Stimulated activated CD4-positive, alpha-beta T cell treated with anti-CD3 and anti-CD28 coated beads, Interleukin-1b, Interleukin-23, amount 100 ng/mL, for 48 hours (primary cell): ENCODE measurements at regions not wholly inside any gene's neighbourhood (a gene's known extent, or its start where the extent isn't known, plus 50 kb on each side); places are given as distances from the start of the nearest gene placed in this dataset.
"Not testable (repeated sequence)": the region's sequence is repeated elsewhere in the genome, so short reads cannot be mapped to it uniquely, and the experiment has no call there.

Source experiments
- DNase-seq: peaks from one replicate; pipeline ENCODE4 v3.0.0-alpha.2; 2020

DNA sequence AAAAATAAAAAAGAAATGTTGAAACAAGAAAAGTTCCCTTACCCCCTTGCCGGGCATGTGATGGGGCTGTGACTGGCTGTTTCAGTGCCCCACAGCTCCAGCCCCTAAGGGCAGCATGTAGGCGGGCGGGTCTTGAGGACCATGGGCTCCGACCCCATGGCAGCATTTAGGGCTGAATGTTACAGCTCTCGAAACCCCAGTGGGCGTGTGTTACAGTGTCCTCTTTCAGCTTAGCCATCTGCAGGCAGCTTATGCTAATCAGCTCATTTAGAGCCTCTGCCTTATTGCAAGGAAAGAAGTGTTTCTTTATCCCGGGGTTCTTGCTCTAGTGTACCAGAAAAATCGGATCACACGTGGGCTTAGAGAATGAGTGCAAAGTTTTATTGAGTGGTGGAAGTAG is 497.4 kb upstream of the CYLC2 start:
- no peak for DNase-seq

DNA sequence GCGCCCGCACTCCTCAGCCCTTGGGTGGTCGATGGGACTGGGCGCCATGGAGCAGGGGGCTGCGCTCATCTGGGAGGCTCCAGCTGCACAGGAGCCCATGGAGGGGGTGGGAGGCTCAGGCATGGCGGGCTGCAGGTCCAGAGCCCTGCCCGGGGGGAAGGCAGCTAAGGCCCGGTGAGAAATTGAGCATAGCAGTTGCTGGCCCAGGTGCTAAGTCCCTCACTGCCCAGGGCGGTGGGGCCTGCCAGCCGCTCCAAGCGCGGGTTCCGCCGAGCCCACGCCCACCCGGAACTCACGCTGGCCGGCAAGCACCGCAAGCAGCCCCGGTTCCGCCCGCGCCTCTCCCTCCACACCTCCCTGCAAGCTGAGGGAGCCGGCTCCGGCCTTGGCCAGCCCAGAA is 508.2 kb upstream of the CYLC2 start:
- DNase-seq = not testable (repeated sequence)

DNA sequence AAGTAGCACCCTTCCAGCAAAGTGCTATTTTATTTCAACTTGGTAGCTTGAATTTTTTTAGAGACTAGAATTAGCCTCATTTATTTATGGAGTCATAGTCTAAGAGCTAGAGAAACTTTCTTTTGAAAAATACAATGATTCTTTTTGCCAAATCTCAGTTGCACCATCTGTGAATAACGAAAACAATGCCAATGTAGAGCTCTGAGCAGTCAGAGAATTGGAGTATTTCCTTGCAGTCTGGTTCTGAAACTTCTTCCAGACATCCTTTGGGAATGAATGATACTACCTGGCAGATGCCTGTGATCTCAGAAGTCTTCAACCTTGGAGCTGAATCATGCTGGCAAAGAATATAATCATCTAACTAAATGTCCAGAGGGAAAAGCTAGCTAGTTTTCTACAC is 511.5 kb upstream of the CYLC2 start:
- DNase-seq = no peak

DNA sequence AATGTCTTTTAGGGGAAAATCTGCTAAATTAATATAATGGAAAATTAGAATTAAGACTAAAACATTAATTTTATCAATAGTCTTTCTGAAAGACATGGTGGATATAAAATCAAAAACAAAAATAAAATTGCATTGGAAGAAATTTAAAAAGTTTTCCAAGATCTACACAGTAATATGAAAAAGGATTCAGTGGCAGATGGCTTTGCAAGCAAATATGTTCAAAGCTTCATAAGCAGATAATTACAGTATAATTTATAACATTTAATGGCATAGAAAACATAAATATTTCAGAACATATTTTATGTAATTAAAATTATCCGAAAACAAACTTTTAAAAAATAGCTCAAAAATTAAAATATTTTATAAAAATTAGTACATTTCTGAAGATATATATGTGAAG is 512.4 kb upstream of the CYLC2 start:
- DNase-seq = no peak

DNA sequence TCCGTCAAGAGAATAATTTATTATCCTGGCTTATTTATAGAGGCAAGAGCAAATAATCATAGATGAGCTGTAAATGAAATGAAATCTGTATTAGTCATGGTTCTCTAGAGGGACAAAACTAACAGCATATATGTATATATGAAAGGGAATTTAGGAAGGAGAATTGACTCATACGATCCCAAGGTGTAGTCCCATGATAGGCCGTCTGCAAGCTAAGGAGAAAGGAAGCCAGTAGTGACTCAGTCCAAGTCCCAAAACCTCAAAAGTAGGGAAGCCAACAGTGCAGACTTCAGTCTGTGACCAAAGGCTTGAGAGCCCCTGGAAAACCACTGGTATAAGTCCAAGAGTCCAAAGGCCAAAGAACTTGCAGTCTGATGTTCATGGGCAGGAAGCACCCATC is 515.9 kb upstream of the CYLC2 start:
- no peak for DNase-seq

DNA sequence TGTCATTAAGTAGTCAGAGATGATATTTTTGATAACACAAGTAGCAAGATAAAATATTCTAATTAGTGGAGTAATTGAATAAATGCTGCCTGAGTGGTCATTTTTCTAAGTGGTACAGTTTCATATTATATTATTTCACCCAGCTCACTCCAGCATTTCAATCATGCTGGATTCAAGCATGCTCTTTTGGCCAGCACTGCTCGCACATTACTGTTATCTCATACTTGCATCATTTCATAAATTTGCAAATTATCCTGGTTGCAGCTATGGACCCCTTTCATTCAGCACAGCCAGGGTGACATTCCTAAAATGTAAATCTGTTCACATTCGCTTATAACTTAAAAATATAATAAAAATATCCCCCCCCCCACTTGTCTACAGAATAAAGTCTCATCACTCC is 520.8 kb upstream of the CYLC2 start:
- DNase-seq = no peak

DNA sequence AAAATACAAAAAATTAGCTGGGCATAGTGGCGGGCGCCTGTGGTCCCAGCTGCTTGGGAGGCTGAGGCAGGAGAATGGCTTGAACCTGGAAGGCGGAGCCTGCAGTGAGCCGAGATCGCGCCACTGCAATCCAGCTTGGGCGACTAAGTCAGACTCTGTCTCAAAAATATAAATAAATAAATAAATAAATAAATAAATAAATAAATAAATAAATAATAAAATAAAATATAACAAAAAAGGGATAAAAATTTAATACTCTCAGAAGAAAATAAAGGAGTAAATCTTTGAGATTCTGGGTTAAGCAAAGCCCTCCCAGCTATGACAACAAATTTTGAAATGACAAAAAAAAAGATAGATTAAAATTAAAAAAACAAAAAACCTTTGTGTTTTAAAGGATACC is 525.7 kb upstream of the CYLC2 start:
- not testable (repeated sequence) for DNase-seq

DNA sequence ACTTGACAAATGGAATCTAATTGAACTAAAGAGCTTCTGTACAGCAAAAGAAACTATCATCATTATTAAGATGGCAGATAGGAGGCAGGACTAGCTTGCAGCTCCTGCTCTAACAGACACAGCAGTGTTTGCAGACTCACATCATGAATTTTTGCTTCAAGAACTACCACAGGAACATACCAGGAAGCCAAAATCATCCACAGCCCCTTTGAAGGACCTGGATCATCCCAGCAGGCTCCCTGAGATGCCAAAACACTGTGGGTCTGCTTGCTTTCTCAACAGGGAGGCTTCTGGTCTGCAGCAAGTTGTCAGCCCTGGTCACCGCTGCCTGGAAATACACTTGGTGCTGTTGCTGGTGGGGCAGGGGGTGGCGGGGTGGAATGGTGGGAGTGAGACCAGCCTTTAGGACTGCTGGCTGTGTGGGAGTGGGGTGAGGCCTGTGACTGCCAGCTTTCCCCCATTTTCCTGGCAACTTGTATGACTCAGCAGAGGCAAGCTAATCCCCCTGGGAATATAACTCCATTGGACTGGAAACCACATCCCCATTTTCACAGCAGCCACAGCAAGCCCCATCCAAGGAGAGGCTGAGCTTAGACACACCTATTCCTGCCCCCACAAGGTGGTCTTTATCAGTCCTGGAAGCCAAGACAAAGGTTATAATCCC is 533.8 kb upstream of the CYLC2 start:
- no peak for DNase-seq

DNA sequence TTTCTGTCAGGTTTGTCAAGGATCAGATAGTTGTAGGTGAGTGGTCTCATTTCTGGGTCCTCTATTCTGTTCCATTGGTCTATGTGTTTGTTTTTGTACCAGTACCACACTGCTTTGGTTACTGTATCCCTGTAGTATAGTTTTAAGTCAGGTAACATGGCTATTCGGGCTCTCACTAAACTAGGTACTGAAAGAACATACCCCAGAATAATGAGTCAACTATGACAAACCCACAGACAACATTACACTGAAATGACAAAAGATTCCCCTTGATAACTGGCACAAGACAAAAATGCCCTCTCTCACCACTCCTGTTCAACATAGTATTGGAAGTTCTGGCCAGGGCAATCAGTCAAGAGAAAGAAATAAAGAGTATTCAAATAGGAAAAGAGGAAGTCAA is 535.3 kb upstream of the CYLC2 start:
- no peak for DNase-seq

DNA sequence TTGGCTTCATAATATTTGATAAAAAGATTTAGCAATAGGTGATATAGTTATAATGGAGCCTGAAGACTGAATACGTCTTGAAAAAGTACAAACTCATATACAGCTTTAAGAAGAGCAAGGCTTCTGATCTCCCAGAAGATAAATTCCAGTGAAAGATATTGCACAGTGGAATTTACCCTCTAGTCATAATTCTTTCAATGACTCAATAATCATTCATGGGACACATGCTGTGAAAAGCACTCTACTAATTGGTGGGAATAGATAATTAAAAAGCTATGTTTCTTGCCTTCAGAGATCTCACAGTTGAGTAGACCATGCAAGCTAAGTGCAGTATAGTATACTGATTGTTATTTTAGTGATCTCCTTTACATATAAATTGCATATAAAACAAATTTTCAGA is 538.6 kb upstream of the CYLC2 start:
- DNase-seq = no peak

DNA sequence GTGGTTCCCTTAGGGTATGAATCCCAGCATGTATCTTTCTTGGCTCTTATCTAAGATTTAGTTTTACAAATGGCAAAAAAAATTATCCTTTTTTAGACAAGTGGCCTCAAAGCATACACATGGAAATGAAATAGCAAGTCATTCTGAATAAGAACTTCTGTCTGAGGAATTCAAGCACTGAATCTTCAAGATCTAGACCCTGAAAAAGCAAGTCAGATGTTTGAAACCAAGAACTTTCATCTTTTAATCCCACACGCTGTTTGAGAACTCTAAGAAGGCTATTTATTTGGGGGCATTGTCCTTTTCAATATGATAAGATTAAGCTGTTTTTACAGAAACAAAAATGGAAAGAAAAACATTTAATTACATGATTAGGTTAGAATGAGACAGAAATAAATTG is 549.2 kb upstream of the CYLC2 start:
- DNase-seq = no peak

DNA sequence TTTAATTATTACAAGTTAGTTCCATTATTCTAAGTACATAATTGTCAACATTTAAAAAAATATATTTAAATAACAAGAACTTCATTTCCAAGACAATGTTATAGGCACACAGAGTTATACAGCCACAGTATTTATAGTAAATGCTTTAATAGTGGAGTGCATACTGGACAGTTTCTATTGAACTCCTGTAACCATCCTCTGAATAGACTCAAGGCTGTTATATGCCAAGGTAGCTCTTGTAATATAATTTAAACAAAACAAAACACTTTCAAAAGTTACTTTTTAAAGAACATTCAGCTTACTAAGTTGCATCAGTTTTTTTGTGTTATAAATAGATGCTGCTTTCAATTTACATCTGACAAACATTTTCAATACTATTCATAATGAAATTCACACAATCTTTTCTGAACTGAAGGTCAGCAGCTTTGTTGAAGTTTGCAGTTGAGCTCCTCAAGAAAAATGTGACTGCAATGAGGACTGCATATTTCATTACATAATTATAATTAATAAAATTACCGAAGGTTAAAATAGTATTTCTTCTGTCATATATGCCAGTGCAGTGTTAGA is 549.9 kb upstream of the CYLC2 start:
- DNase-seq = no peak

DNA sequence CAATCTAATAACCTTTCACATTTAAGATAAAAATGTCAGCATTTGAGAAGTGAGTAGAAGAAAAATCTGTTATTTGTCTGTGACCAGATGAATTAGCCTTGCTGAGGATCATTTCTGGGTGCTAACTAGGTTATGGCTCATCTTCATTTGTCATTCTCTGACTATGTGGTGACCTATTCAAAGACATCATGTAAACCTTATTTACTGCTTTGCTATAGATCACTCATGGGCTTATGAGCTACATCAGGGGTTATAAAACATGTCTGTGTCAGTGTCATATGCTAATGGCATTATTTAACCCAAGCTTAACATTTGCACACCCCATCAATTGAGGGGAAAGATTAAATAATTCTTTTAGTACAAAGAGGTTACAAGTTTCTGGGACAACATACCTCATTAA is 555.5 kb upstream of the CYLC2 start:
- no peak for DNase-seq

DNA sequence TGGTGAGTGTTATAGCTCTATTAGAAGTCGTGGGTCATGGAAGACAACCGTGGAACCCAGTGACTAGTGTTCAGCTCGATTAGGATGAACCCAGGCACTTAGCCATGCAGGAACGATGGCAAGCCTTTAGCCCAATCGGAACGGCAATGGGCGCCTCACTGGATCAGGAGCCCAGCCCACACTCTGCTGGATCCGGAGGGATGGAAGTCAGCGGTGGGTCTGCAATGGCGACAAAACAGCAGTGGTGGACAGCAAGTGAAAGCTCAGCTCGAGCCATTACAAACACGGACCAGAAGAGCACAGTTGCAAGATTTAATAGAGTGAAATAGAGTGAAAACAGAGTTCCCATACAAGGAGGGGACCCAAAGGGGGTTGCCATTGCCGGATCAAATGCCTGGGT is 558.5 kb upstream of the CYLC2 start:
- DNase-seq = not testable (repeated sequence)

DNA sequence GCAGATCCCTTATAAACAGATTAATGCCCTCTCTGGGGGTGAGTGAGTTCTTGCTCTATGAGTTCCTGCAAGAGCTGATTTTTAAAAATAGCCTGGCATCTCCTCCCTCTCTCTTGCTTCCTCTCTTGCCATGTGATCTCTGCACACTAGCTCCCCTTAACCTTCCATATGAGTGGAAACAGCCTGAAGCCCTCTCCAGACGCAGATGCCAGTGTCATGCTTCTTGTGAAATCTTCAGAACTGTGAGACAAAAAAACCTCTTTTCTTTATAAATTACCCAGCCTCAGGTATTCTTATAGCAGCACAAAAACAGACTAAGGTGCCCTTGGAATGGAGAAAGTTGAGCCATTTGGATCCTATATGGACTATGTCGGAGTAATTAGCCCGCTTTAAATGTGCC is 559.7 kb upstream of the CYLC2 start:
- DNase-seq = no peak

DNA sequence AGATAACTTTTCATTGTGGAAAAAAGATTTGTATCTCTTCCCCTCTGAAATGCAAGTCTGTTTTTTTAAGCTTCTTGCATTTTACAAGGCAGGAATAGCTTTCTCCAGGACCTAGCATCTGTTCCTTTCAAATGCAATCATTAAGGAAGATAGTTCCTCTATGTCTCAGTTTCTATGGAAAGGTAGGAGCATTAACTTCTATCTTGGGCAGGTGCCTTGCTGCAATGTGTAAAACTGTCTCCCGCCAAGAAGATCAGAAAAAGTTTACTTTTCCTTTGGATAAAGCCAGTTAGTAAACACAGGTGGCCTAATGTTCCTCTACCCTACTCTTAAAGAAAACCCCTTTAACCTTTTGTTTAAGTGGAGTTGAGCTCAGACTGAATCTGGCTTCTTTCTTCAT is 560.6 kb upstream of the CYLC2 start:
- DNase-seq = no peak

DNA sequence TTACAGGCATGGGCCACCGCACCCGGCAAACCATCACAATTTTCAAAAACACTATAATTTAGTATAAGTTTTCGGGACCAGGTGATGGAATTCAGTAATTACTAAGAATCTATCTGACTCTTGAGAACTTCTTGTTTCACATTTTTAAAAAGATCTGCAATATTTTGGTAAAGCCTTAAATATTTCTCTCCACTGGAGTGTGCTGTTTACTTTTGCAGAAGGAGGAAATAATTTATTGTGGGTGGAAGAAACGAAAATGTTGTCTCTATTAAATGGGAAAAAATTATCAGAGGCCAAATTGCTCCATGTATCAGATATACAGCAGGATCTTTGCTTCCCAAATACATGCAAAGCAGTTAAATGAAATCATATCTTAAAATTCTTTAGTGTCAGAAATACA is 566.8 kb upstream of the CYLC2 start:
- DNase-seq = no peak

DNA sequence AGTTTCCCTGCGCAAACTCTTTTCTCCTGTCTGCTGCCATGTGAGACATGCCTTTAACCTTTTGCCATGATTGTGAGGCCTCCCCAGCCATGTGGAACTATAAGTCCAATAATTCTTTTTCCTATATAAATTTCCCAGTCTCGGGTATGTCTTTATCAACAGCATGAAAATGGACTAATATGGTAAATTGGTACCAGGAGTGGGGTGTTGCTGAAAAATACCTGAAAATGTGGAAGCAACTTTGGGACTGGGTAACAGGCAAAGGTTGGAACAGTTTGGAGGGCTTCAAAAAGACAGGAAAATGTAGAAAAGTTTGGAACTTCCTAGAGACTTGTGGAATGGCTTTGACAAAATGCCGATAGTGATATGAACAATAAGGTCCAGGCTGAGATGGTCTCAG is 578.9 kb upstream of the CYLC2 start:
- DNase-seq = not testable (repeated sequence)

DNA sequence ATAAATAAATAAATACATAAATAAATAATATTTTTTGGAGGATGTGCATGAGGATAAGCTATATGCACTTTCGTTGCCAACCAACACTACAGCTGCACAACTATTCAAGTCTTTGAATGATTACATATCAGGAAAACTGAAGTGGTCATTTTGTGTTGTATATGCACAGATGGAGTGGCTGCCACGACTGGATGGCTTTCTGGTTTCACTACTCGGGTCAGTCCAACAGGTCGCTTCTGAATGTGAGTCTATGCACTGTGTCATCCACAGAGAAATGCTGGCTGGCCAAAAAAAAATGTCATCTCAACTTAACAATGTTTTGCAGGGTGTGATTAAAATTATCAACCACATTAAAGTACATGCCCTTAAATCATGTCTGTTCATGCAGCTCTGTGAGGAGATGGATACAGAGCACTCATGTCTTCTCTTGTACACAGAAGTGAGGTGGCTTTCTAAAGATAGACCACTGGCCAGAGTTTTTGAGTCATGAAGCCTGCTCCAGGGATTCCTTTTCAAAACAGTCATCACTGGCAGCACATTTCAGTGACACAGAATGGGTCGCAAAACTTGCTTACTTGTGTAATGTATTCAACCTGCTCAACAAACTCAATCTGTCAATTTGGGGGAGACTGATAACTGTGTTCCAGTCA is 589.8 kb upstream of the CYLC2 start:
- no peak for DNase-seq

DNA sequence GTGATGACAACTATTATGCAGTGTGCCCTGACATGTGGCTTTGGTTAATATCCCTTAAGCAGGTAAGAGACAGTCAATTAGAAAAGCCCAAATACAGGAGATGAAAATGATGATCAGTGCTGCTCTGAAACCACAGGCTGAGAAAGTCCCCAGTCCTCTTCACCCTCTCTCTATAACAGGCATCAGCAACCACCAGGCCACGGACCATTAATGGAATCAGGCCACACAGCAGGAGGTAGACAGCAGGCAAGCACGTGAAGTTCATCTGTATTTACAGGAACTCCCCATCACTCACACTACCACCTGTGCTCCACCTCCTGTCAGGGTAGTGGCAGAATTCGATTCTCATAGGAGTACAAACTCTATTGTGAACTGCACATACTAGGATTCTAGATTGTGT is 591.6 kb upstream of the CYLC2 start:
- DNase-seq = no peak

DNA sequence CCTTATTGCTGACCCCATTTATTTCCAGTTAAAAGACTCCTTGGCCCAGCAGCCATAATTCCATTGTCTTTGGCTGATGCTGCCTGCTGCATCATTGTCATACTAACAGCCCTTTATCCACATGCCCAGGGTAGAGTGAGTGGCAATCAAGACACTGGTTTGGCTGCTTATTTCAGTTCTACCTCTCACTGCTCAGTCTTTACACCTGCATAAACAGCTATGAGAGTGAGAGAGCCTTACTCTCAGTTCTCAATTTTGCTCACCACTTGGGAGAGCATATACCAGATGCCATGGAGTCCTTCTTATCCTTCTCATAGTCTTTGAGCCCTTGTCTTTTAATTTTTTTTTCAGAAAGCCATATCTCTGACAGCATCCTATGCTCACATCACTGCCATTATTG is 596.9 kb upstream of the CYLC2 start:
- DNase-seq = no peak

DNA sequence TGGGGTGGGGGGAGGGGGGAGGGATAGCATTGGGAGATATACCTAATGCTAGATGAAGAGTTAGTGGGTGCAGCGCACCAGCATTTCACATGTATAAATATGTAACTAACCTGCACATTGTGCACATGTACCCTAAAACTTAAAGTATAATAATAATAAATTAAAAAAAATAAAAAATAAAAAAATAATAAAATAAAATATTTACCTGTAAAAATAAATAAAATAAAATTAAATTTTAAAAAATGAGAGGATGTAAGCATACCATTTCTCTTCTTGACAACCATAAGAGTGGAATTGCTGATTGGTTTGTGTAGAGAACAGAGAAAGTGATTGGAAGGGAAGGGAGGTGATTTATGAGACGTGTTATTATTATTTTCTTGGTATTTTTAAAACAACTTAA is 609.5 kb upstream of the CYLC2 start:
- DNase-seq = not testable (repeated sequence)

DNA sequence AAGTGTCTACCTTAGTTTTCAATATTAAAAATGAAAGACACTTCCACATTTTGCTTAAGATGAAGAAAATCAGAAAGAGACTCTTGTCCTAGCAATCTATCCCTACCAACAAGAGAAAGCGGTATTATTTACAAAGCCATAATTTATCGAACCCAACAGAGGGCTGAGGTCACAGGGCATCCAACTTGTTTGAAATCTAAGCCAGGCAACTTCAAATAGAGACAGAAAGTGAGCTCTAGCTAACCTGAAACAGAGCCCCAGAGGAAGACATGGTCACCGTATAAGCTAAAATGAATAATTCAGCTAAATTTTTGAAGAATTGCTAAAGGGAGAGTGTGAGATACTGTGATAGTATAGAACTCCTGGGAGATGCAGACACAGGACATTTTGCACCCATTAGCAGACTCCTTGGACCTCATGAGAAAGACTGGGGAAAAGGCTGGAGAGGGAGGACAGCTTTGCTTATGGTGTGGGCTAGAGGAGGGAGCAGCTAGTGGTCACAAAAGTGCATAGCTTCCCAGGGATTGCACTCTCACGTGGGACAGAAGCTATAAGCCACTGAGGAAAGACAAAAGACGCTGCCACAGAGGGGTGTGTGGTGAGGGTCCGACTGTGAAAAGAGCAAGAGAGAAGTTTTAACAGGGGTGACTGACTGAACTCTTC is 624.2 kb upstream of the GRIN3A start:
- DNase-seq = no peak

DNA sequence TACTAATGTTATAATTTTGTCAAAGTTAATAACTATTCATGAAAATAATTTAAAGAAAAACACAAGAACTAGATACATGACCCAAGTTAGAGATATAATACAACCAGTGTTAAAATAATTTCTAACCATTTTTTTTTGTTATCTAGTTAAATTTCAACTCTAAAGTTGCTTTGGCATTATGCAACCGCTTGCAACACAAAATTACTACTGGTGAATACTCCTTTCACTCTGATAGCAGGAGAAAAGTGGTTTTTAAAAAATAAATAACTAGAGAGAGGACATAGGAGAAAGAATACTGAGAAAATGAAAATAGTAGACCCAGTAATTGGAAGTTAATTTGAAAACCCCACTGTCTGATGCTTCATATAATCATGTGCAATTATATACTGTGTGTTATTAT is 622.4 kb upstream of the GRIN3A start:
- no peak for DNase-seq
